ENCODE measurements at regions not wholly inside any gene's neighbourhood (a gene's known extent, or its start where the extent isn't known, plus 50 kb on each side); places are given as distances from the start of the nearest gene placed in this dataset.
"Not testable (repeated sequence)": the region's sequence is repeated elsewhere in the genome, so short reads cannot be mapped to it uniquely, and the experiment has no call there.

GRCh38 chr6:152811785-152812184 lies 61.2 kb downstream of the VIP start:
- Mint-ChIP-seq H3K9me3 (peaks cover 0 to 1% (median 0%) of the 10 kb centered on the region in 6 donors), H3K4me1 (no peaks in the 10 kb centered on the region), H3K27ac (no peak overlapping the region), H3K4me3 (no peak overlapping the region), H3K27me3 (ENCODE audit: low read depth in 3 of 3) (peaks cover 2 to 11% (median 5%) of the 10 kb centered on the region in 3 donors), H3K36me3 (no peaks in the 10 kb centered on the region)
- DNase-seq: no peak

- H3K4me3 Mint-ChIP-seq: no peak overlapping the region
- no peaks in the 10 kb centered on the region for H3K4me1 Mint-ChIP-seq
- H3K27me3 Mint-ChIP-seq (ENCODE audit: low read depth in 3 of 3): peaks cover 2 to 11% (median 5%) of the 10 kb centered on the region in 3 donors
- H3K36me3 Mint-ChIP-seq: no peaks in the 10 kb centered on the region
- DNase-seq: no peak
- peaks cover 0 to 1% (median 0%) of the 10 kb centered on the region in 6 donors for H3K9me3 Mint-ChIP-seq
- H3K27ac Mint-ChIP-seq: no peak overlapping the region
Measured at GRCh38 chr6:152815230-152815872, 64.8 kb downstream of the VIP start.

- Mint-ChIP-seq H3K4me3 (no peak overlapping the region), H3K4me1 (no peaks in the 10 kb centered on the region), H3K27ac (no peak overlapping the region), H3K9me3 (peaks cover 0 to 1% (median 0%) of the 10 kb centered on the region in 6 donors), H3K27me3 (ENCODE audit: low read depth in 3 of 3) (peaks cover 2 to 11% (median 5%) of the 10 kb centered on the region in 3 donors), H3K36me3 (no peaks in the 10 kb centered on the region)
- DNase-seq: no peak
Measured at GRCh38 chr6:152816055-152816454, 65.5 kb downstream of the VIP start.

GRCh38 chr6:152821525-152821924 lies 70.9 kb downstream of the VIP start:
- Mint-ChIP-seq H3K4me1 (no peaks in the 10 kb centered on the region), H3K27me3 (ENCODE audit: low read depth in 3 of 3) (peaks cover 2% of the 10 kb centered on the region in 3 donors), H3K27ac (no peak overlapping the region), H3K4me3 (no peak overlapping the region), H3K36me3 (no peaks in the 10 kb centered on the region), H3K9me3 (no peaks in the 10 kb centered on the region)
- no peak for DNase-seq

- Mint-ChIP-seq H3K4me3 (no peak overlapping the region), H3K27me3 (ENCODE audit: low read depth in 3 of 3) (peaks cover 2 to 4% (median 2%) of the 10 kb centered on the region in 3 donors), H3K36me3 (no peaks in the 10 kb centered on the region), H3K9me3 (no peaks in the 10 kb centered on the region), H3K4me1 (no peaks in the 10 kb centered on the region), H3K27ac (no peak overlapping the region)
- no peak for DNase-seq
Measured at GRCh38 chr6:152824666-152825065, 74.1 kb downstream of the VIP start.

- H3K4me3 Mint-ChIP-seq: no peak overlapping the region
- no peaks in the 10 kb centered on the region for H3K9me3 Mint-ChIP-seq
- no peak for DNase-seq
- no peaks in the 10 kb centered on the region for H3K4me1 Mint-ChIP-seq
- H3K36me3 Mint-ChIP-seq: no peaks in the 10 kb centered on the region
- H3K27me3 Mint-ChIP-seq (ENCODE audit: low read depth in 3 of 3): peaks cover 0 to 2% (median 2%) of the 10 kb centered on the region in 3 donors
- H3K27ac Mint-ChIP-seq: no peak overlapping the region
Measured at GRCh38 chr6:152828431-152828830, 77.8 kb downstream of the VIP start.

GRCh38 chr6:152834366-152834765 lies 83.8 kb downstream of the VIP start:
- not testable (repeated sequence) for H3K36me3 Mint-ChIP-seq; H3K27me3 Mint-ChIP-seq (ENCODE audit: low read depth in 3 of 3); H3K4me1 Mint-ChIP-seq; H3K9me3 Mint-ChIP-seq; H3K27ac Mint-ChIP-seq; DNase-seq; H3K4me3 Mint-ChIP-seq

- no peaks in the 10 kb centered on the region for H3K36me3 Mint-ChIP-seq
- no peak for DNase-seq
- peaks cover 0 to 2% (median 0%) of the 10 kb centered on the region in 6 donors for H3K9me3 Mint-ChIP-seq
- H3K27ac Mint-ChIP-seq: no peak overlapping the region
- H3K4me1 Mint-ChIP-seq: no peaks in the 10 kb centered on the region
- peaks cover 0 to 4% (median 2%) of the 10 kb centered on the region in 3 donors for H3K27me3 Mint-ChIP-seq (ENCODE audit: low read depth in 3 of 3)
- no peak overlapping the region for H3K4me3 Mint-ChIP-seq
Measured at GRCh38 chr6:152836523-152836922, 85.9 kb downstream of the VIP start.

GRCh38 chr6:152845421-152845820 lies 94.8 kb downstream of the VIP start:
- no peak for DNase-seq
- Mint-ChIP-seq H3K36me3 (no peaks in the 10 kb centered on the region), H3K27ac (no peak overlapping the region), H3K27me3 (ENCODE audit: low read depth in 3 of 3) (peaks cover 0 to 7% (median 3%) of the 10 kb centered on the region in 3 donors), H3K4me3 (no peak overlapping the region), H3K9me3 (peaks cover 0 to 1% (median 0%) of the 10 kb centered on the region in 6 donors), H3K4me1 (no peaks in the 10 kb centered on the region)

GRCh38 chr6:152846825-152847224 lies 96.2 kb downstream of the VIP start:
- Mint-ChIP-seq H3K36me3 (no peaks in the 10 kb centered on the region), H3K27ac (no peak overlapping the region), H3K4me3 (no peak overlapping the region), H3K9me3 (peaks cover 0 to 1% (median 0%) of the 10 kb centered on the region in 6 donors), H3K27me3 (ENCODE audit: low read depth in 3 of 3) (peaks cover 2 to 7% (median 3%) of the 10 kb centered on the region in 3 donors), H3K4me1 (no peaks in the 10 kb centered on the region)
- DNase-seq: no peak

GRCh38 chr6:152848919-152849318 lies 98.3 kb downstream of the VIP start:
- Mint-ChIP-seq H3K27me3 (ENCODE audit: low read depth in 3 of 3) (peaks cover 0 to 10% (median 2%) of the 10 kb centered on the region in 3 donors), H3K9me3 (no peaks in the 10 kb centered on the region), H3K27ac (no peak overlapping the region), H3K4me1 (no peaks in the 10 kb centered on the region), H3K36me3 (no peaks in the 10 kb centered on the region), H3K4me3 (no peak overlapping the region)
- no peak for DNase-seq

- DNase-seq: no peak
- H3K4me3 Mint-ChIP-seq: no peak overlapping the region
- H3K27ac Mint-ChIP-seq: no peak overlapping the region
- H3K4me1 Mint-ChIP-seq: no peaks in the 10 kb centered on the region
- H3K9me3 Mint-ChIP-seq: no peaks in the 10 kb centered on the region
- H3K27me3 Mint-ChIP-seq (ENCODE audit: low read depth in 3 of 3): peaks cover under 1 to 6% (median 3%) of the 10 kb centered on the region in 3 donors
- H3K36me3 Mint-ChIP-seq: no peaks in the 10 kb centered on the region
Measured at GRCh38 chr6:152854086-152854795, 103.6 kb downstream of the VIP start.

GRCh38 chr6:152858141-152858540 lies 107.5 kb downstream of the VIP start:
- H3K27me3 Mint-ChIP-seq (ENCODE audit: low read depth in 3 of 3): peaks cover 3 to 4% (median 3%) of the 10 kb centered on the region in 3 donors
- no peaks in the 10 kb centered on the region for H3K4me1 Mint-ChIP-seq
- no peaks in the 10 kb centered on the region for H3K9me3 Mint-ChIP-seq
- DNase-seq: no peak
- H3K36me3 Mint-ChIP-seq: no peaks in the 10 kb centered on the region
- H3K27ac Mint-ChIP-seq: no peak overlapping the region
- no peak overlapping the region for H3K4me3 Mint-ChIP-seq

- DNase-seq: no peak
- H3K27me3 Mint-ChIP-seq (ENCODE audit: low read depth in 3 of 3): peaks cover 3 to 4% (median 3%) of the 10 kb centered on the region in 3 donors
- no peak overlapping the region for H3K27ac Mint-ChIP-seq
- no peak overlapping the region for H3K4me3 Mint-ChIP-seq
- no peaks in the 10 kb centered on the region for H3K9me3 Mint-ChIP-seq
- H3K36me3 Mint-ChIP-seq: no peaks in the 10 kb centered on the region
- H3K4me1 Mint-ChIP-seq: no peaks in the 10 kb centered on the region
Measured at GRCh38 chr6:152859225-152859624, 108.6 kb downstream of the VIP start.
